Lower lobe of right lung (tissue), 2 donors: ENCODE measurements at regions not wholly inside any gene's neighbourhood (a gene's known extent, or its start where the extent isn't known, plus 50 kb on each side); places are given as distances from the start of the nearest gene placed in this dataset.

Experiments
- ATAC-seq, 2 donors: fragments of 200-7000 bp; cut with Tn5 transposase; one replicate each; pipeline ENCODE4 v1.9.1; 2020 to 2022; ENCODE audit warnings: mild to moderate bottlenecking in 2 of 2, moderate library complexity in 2 of 2
- DNase-seq: peaks from one replicate; pipeline ENCODE4 v3.0.0-alpha.2; 2020
- H3K27ac ChIP-seq: fragments of 200-600 bp; one replicate; pipeline ENCODE4 v1.8.0; 2022
- H3K27me3 ChIP-seq: fragments of 200-600 bp; one replicate; pipeline ENCODE4 v1.8.0; 2022; ENCODE audit warnings: low read depth
- H3K36me3 ChIP-seq: fragments of 200-600 bp; one replicate; pipeline ENCODE4 v1.8.0; 2022; ENCODE audit warnings: mild to moderate bottlenecking
- H3K4me1 ChIP-seq: fragments of 200-600 bp; one replicate; pipeline ENCODE4 v1.8.0; 2022
- H3K4me3 ChIP-seq: fragments of 200-600 bp; one replicate; pipeline ENCODE4 v1.8.0; 2022; ENCODE audit warnings: mild to moderate bottlenecking
- H3K9me3 ChIP-seq: fragments of 200-600 bp; one replicate; pipeline ENCODE4 v1.8.0; 2022
- intact Hi-C: fragments of 100-400 bp; cut with DNase I; formaldehyde crosslinking; loops from one replicate; pipeline ENCODE4 v1.11.0; 2022
- TF ChIP-seq, protein P1 (sequence below): fragments of 200-600 bp; IDR thresholded peaks from one replicate; pipeline ENCODE4 v1.8.0; 2022; ENCODE audit warnings: antibody characterized with exemption, mild to moderate bottlenecking
- donor health status: DM: no; HTN: yes; CAD: no; lungs with severe emphysema.

- intact Hi-C loops = no loop called here
- H3K27ac ChIP-seq = no peak overlapping the region
- H3K9me3 ChIP-seq = no peaks in the 10 kb centered on the region
- TF ChIP-seq, protein P1, sequence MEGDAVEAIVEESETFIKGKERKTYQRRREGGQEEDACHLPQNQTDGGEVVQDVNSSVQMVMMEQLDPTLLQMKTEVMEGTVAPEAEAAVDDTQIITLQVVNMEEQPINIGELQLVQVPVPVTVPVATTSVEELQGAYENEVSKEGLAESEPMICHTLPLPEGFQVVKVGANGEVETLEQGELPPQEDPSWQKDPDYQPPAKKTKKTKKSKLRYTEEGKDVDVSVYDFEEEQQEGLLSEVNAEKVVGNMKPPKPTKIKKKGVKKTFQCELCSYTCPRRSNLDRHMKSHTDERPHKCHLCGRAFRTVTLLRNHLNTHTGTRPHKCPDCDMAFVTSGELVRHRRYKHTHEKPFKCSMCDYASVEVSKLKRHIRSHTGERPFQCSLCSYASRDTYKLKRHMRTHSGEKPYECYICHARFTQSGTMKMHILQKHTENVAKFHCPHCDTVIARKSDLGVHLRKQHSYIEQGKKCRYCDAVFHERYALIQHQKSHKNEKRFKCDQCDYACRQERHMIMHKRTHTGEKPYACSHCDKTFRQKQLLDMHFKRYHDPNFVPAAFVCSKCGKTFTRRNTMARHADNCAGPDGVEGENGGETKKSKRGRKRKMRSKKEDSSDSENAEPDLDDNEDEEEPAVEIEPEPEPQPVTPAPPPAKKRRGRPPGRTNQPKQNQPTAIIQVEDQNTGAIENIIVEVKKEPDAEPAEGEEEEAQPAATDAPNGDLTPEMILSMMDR = no peak
- no peaks in the 10 kb centered on the region for H3K27me3 ChIP-seq
- no peak overlapping the region for H3K4me3 ChIP-seq
- H3K4me1 ChIP-seq = no peaks in the 10 kb centered on the region
- H3K36me3 ChIP-seq = no peaks in the 10 kb centered on the region
- DNase-seq (no peak), ATAC-seq (no peak)
Measured at GRCh38 chr12:28974883-28975282, 174.2 kb upstream of the FAR2 start.

DNA sequence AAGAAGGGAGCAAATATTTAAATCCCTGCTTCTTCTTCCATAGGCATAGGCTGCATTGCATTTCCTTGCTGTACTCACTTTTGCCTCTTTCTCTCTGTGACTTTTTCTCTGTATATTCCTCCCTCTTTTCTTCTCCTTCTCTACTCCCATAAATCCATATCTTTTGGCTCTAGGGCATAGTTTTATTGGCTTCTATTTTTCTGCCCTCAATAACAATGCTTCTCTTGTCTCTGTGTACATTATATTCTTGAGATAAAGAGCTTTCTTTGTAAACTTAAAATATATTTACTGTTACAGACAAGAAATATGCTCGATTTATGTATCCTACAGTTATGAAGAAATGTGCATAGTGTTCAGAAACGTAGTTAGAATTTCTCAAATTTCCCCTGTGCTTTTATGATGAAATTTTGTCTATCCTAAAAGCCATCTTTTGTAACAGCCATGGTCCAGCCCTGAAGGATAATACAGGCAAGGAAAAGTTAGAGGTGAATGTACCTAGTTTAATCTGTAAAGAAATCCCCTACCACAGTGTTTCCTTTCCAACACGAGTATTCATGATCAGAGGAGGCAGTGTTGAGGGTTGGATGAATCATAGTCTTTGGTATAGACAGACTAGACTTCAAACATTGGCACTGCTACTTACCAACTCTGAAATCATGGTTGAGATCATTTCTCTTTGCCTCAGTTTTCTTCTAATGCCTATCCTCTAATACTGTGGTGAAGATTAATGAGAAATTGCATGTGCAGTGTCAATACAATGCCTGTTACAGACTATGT, 173.3 kb upstream of the FAR2 start:
- no peaks in the 10 kb centered on the region for H3K9me3 ChIP-seq
- no peak overlapping the region for H3K27ac ChIP-seq
- no peaks in the 10 kb centered on the region for H3K27me3 ChIP-seq
- H3K4me1 ChIP-seq = no peaks in the 10 kb centered on the region
- TF ChIP-seq, protein P1 = no peak
- DNase-seq (no peak), ATAC-seq (no peak)
- H3K4me3 ChIP-seq = no peak overlapping the region
- intact Hi-C loops = no loop called here
- no peaks in the 10 kb centered on the region for H3K36me3 ChIP-seq

DNA sequence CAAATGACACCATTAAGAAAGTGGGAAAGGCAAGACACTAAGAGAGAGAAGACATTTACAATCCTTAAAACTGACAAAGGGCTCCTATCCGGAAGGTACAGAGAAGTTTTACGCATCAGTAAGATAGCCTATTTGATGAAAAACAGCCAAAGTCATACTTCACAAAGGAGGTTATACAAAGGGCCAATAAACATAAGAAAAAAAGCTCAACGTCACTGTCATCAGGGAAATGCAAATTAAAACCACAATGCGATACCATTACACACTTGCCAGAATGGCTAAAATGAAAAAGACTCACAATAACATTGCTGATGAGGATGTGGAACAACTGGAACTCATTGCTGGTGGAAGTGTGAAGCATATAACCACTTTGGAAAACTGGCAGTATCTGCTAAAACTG, 168.6 kb upstream of the FAR2 start:
- TF ChIP-seq, protein P1 = no peak
- Histone ChIP-seq H3K36me3 (no peaks in the 10 kb centered on the region), H3K27ac (no peak overlapping the region), H3K4me3 (no peak overlapping the region), H3K27me3 (no peaks in the 10 kb centered on the region), H3K4me1 (no peaks in the 10 kb centered on the region), H3K9me3 (no peaks in the 10 kb centered on the region)
- ATAC-seq = no peak
- intact Hi-C loops = no loop called here
- DNase-seq = no peak

DNA sequence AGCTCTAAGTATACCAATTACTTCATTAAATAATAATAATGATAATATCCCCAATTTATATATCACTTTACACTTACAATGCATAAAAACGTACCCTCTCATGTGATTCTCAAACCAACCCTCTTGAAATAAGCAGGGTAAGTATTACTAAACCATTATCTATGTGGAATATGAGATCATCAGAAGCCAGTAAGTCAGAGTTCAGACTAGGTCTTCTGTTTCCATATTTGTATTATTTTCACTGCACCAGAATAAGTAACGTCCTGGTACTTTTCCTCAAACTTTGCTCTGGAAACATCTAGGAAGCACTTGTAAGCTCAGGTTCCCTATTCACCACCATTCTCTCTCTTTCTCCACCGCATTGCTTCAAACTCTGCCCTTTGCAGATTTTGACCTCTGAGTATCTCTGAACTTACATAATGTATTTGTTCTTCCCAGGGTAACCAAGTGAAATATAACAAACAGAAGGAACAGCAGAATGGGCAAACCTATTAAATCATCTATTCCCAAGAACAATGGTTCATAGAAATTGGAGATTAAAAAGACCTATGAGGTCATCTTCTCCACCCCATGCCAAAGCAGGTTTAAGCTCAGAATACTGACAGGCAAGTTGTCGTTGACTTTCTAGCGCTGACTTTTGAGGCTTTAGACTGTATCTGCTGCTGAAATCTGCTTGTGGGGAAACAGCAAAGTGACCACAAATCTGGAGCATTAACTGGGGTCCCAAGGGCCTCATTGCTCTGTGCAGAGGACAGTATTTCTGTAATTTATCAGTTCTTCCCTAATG, 161.3 kb upstream of the FAR2 start:
- no peak overlapping the region for H3K27ac ChIP-seq
- peaks cover 4% of the 10 kb centered on the region for H3K27me3 ChIP-seq
- H3K36me3 ChIP-seq = no peaks in the 10 kb centered on the region
- no peaks in the 10 kb centered on the region for H3K9me3 ChIP-seq
- intact Hi-C loops = no loop called here
- ATAC-seq (no peak), DNase-seq (no peak)
- no peaks in the 10 kb centered on the region for H3K4me1 ChIP-seq
- TF ChIP-seq, protein P1 = no peak
- H3K4me3 ChIP-seq = no peak overlapping the region

DNA sequence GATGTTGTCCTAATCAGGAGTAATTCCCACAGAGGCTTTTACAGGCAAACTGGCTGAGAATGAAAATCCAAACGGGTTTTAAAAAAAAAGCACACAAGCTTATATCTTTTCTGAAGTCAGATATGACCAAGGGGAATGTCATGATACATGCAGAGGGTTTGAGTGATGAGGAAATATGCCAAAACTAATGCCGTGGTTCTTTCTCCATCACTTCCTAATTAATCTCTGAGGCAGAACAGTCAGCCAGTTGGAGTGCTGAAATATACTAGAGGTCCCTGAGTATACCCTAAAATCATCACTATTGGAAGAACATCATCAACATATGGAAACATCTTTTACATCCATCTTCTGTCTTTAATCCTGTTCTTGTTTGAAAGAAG, 160.8 kb upstream of the FAR2 start:
- ATAC-seq (no peak), DNase-seq (no peak)
- Histone ChIP-seq H3K4me1 (no peaks in the 10 kb centered on the region), H3K27me3 (peaks cover 4% of the 10 kb centered on the region), H3K36me3 (no peaks in the 10 kb centered on the region), H3K27ac (no peak overlapping the region), H3K9me3 (no peaks in the 10 kb centered on the region), H3K4me3 (no peak overlapping the region)
- TF ChIP-seq, protein P1 = no peak
- intact Hi-C loops = no loop called here
